Activated CD8-positive, alpha-beta T cell treated with anti-CD3 and anti-CD28 coated beads for 36 hours (primary cell): ENCODE measurements at regions not wholly inside any gene's neighbourhood (a gene's known extent, or its start where the extent isn't known, plus 50 kb on each side); places are given as distances from the start of the nearest gene placed in this dataset.

Experiments used
- ATAC-seq: fragments of 200-7000 bp; cut with Tn5 transposase; one replicate; pipeline ENCODE4 v1.10.0; 2021; ENCODE audit warnings: mild to moderate bottlenecking, moderate library complexity
- CTCF ChIA-PET: fragments of 350-600 bp; sonication (Branson Sonifier 250); formaldehyde crosslinking; loops from one replicate; lab custom pipeline; 2021; ENCODE audit warnings: antibody characterized with exemption; lab: Charles Lee
- POLR2A ChIA-PET: fragments of 350-600 bp; sonication (Branson Sonifier 250); formaldehyde crosslinking; loops from one replicate; lab custom pipeline; 2021; ENCODE audit warnings: antibody characterized with exemption; lab: Charles Lee
- DNase-seq: peaks from one replicate; pipeline ENCODE4 v3.0.0-alpha.2; 2020
- H3K27ac Mint-ChIP-seq: one replicate; pipeline ENCODE4 v1.8.0; 2021; ENCODE audit warnings: mild to moderate bottlenecking, mixed read lengths
- H3K27me3 Mint-ChIP-seq: one replicate; pipeline ENCODE4 v1.8.0; 2021; ENCODE audit warnings: mixed read lengths
- H3K36me3 Mint-ChIP-seq: one replicate; pipeline ENCODE4 v1.8.0; 2021; ENCODE audit warnings: low read depth, mixed read lengths
- H3K4me1 Mint-ChIP-seq: one replicate; pipeline ENCODE4 v1.8.0; 2021; ENCODE audit warnings: low read depth, mixed read lengths
- H3K4me3 Mint-ChIP-seq: one replicate; pipeline ENCODE4 v1.8.0; 2021; ENCODE audit warnings: mild to moderate bottlenecking, moderate library complexity, mixed read lengths
- H3K9me3 Mint-ChIP-seq: one replicate; pipeline ENCODE4 v1.8.0; 2021; ENCODE audit warnings: mixed read lengths
- CTCF ChIP-seq: fragments of 200-600 bp; IDR thresholded peaks from one replicate; pipeline ENCODE4 v1.8.0; 2022; ENCODE audit warnings: antibody characterized with exemption, mild to moderate bottlenecking
- intact Hi-C: fragments of 100-400 bp; cut with micrococcal nuclease; formaldehyde crosslinking; loops from one replicate; pipeline ENCODE4 v1.10.0; 2022

- no peak for TF ChIP-seq CTCF
- Mint-ChIP-seq H3K27me3 (no peaks in the 10 kb centered on the region), H3K9me3 (peaks cover 23% of the 10 kb centered on the region), H3K36me3 (no peaks in the 10 kb centered on the region), H3K4me3 (no peak overlapping the region), H3K4me1 (no peaks in the 10 kb centered on the region), H3K27ac (no peak overlapping the region)
- intact Hi-C loops: no loop called here
- POLR2A ChIA-PET: no interaction called here
- CTCF ChIA-PET: no interaction called here
- ATAC-seq (no peak), DNase-seq (no peak)
These were observed 1626.3 kb upstream of the MIR17HG start for GRCh38 chr13:89721216-89721615.

- TF ChIP-seq CTCF: no peak
- DNase-seq (no peak), ATAC-seq (no peak)
- Mint-ChIP-seq H3K27me3 (no peaks in the 10 kb centered on the region), H3K27ac (no peak overlapping the region), H3K9me3 (peaks cover 11% of the 10 kb centered on the region), H3K36me3 (no peaks in the 10 kb centered on the region), H3K4me3 (no peak overlapping the region), H3K4me1 (no peaks in the 10 kb centered on the region)
- POLR2A ChIA-PET: no interaction called here
- CTCF ChIA-PET: no interaction called here
- intact Hi-C loops: no loop called here
These were observed 1620.6 kb upstream of the MIR17HG start for GRCh38 chr13:89726690-89727435.

- H3K9me3 Mint-ChIP-seq: peaks cover 10% of the 10 kb centered on the region
- no peak overlapping the region for H3K4me3 Mint-ChIP-seq
These were observed 1613.7 kb upstream of the MIR17HG start for GRCh38 chr13:89733829-89734228.

GRCh38 chr13:89737051-89737450 lies 1610.4 kb upstream of the MIR17HG start:
- no peaks in the 10 kb centered on the region for H3K4me1 Mint-ChIP-seq
- H3K36me3 Mint-ChIP-seq: no peaks in the 10 kb centered on the region
- ATAC-seq (no peak), DNase-seq (no peak)
- CTCF ChIA-PET: no interaction called here
- peaks cover 10% of the 10 kb centered on the region for H3K9me3 Mint-ChIP-seq
- TF ChIP-seq CTCF: no peak
- POLR2A ChIA-PET: no interaction called here
- intact Hi-C loops: no loop called here
- no peaks in the 10 kb centered on the region for H3K27me3 Mint-ChIP-seq
- no peak overlapping the region for H3K27ac Mint-ChIP-seq
- H3K4me3 Mint-ChIP-seq: no peak overlapping the region

More at GRCh38 chr13:89733829-89734228, 1613.7 kb upstream of the MIR17HG start:
- CTCF ChIA-PET: no interaction called here
- H3K36me3 Mint-ChIP-seq: no peaks in the 10 kb centered on the region
- POLR2A ChIA-PET: no interaction called here
- no peaks in the 10 kb centered on the region for H3K4me1 Mint-ChIP-seq
- intact Hi-C loops: no loop called here
- TF ChIP-seq CTCF: no peak
- DNase-seq: no peak
- no peak overlapping the region for H3K27ac Mint-ChIP-seq
- ATAC-seq: no peak
- no peaks in the 10 kb centered on the region for H3K27me3 Mint-ChIP-seq

GRCh38 chr13:89738072-89738471 lies 1609.4 kb upstream of the MIR17HG start:
- intact Hi-C loops: no loop called here
- no peaks in the 10 kb centered on the region for H3K36me3 Mint-ChIP-seq

More at GRCh38 chr13:89738072-89738471, 1609.4 kb upstream of the MIR17HG start:
- Mint-ChIP-seq H3K27me3 (no peaks in the 10 kb centered on the region), H3K4me1 (no peaks in the 10 kb centered on the region), H3K4me3 (no peak overlapping the region), H3K9me3 (peaks cover 9% of the 10 kb centered on the region), H3K27ac (no peak overlapping the region)
- DNase-seq: no peak
- TF ChIP-seq CTCF: no peak
- ChIA-PET CTCF (no interaction called here), POLR2A (no interaction called here)
- no peak for ATAC-seq
